ENCODE measurements at regions not wholly inside any gene's neighbourhood (a gene's known extent, or its start where the extent isn't known, plus 50 kb on each side); places are given as distances from the start of the nearest gene placed in this dataset.

DNA sequence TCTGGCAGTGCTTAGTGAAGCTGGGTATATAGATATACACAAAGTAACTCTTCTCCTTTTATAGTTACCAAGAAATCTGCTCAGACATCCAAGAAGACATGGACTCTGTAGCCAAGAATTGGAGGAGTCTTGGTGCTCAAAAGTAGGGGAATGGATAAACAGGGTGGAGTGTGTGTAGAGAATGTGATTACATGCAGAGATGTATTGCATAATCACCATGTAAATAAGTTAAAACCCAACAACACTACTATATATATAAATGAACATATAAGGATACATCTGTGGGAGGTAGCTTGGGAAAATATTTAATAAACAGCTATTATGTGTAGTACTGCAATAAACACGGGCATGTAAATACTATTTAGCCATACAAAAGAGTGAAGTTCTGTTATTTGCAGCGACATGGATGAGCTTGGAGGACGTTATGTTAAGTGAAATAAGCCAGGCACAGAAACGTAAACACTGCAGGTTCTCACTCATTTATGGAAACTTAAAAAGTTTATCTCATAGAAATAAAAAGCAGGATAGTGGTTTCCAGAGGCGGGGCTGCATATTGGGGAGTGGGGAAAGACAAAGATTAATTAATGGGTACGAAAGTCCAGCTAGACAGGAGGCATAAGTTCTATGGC lies 207.5 kb downstream of the TENT4A start:
- H3K27ac ChIP-seq (ENCODE audit: low read depth, low read length), result no peak overlapping the region
- H3K4me3 Mint-ChIP-seq, result no peak overlapping the region
- POLR2A ChIA-PET, result no interaction called here
- DNase-seq, result no peak
- peaks cover 0 to 6% (median 0%) of the 10 kb centered on the region in 5 donors for H3K9me3 Mint-ChIP-seq
- no peaks in the 10 kb centered on the region for H3K36me3 Mint-ChIP-seq
- no peaks in the 10 kb centered on the region for H3K4me1 Mint-ChIP-seq
- H3K4me3 ChIP-seq (ENCODE audit: low read length), result no peak overlapping the region
- no peaks in the 10 kb centered on the region for H3K27me3 ChIP-seq (ENCODE audit: insufficient read depth, low read length, poor library complexity, severe bottlenecking)
- no peaks in the 10 kb centered on the region for H3K36me3 ChIP-seq (ENCODE audit: insufficient read depth, low read length)
- CTCF ChIA-PET, result no interaction called here
- H3K27ac Mint-ChIP-seq, result no peak overlapping the region
- H3K4me1 ChIP-seq (ENCODE audit: insufficient read depth, low read length), result no peaks in the 10 kb centered on the region
- no peaks in the 10 kb centered on the region for H3K9me3 ChIP-seq (ENCODE audit: low read length)
- H3K27me3 Mint-ChIP-seq, result no peaks in the 10 kb centered on the region

DNA sequence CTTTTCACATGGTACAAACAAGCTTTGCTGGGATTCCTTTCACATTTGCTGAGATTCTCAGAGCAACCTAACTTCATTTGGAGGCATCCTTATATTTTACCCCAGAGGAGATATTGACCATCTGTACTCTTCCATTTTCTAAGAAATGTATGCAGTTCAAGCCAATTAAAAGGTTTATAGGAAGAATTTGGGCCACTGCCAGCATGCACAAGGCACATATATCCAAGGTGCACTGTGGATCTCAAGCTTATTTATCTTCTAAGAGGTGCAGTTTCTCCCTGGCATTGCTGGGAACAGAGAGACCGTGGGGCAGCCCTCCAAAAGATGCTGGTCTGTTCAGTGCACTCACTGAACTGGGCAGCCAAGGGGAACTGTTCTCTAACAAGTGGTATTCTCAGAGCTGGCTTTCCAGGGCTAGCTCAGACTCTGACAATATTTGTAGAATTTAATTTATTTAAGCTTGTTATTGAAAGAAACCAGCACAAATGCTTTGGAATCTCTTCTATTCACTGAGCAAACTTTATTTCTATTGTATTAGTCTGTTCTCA lies 213.3 kb downstream of the TENT4A start:
- Histone ChIP-seq H3K4me1 (ENCODE audit: insufficient read depth, low read length) (no peaks in the 10 kb centered on the region), H3K36me3 (ENCODE audit: insufficient read depth, low read length) (no peaks in the 10 kb centered on the region), H3K9me3 (ENCODE audit: low read length) (no peaks in the 10 kb centered on the region), H3K27me3 (ENCODE audit: insufficient read depth, low read length, poor library complexity, severe bottlenecking) (no peaks in the 10 kb centered on the region), H3K27ac (ENCODE audit: low read depth, low read length) (no peak overlapping the region), H3K4me3 (ENCODE audit: low read length) (no peak overlapping the region)
- Mint-ChIP-seq H3K4me1 (no peaks in the 10 kb centered on the region), H3K36me3 (no peaks in the 10 kb centered on the region), H3K9me3 (peaks cover 0 to 3% (median 0%) of the 10 kb centered on the region in 5 donors), H3K27ac (no peak overlapping the region), H3K27me3 (peaks cover 0 to 3% of the 10 kb centered on the region in 2 donors), H3K4me3 (no peak overlapping the region)
- ChIA-PET POLR2A (no interaction called here), CTCF (no interaction called here)
- DNase-seq, result no peak

DNA sequence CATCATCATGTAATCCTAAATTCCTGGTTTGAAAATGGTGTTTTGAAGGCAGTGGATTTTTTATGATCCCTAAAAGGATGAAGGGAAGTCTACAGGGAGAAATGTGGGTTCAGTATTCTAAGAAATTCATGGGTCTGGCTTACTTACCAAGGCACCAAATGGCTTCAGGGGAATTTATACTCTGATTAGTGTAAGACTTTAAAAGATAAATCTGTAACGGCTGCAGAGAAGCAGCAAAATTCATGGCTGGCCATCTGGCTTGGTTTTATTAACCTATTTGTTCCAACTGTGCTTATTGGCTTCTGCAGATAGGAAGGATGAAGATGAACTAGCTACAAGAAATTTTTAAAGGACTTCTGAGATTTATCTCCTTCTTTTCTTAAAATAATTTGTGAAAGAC lies 222.8 kb downstream of the TENT4A start:
- Mint-ChIP-seq H3K27me3 (peaks cover 7 to 12% of the 10 kb centered on the region in 2 donors), H3K4me3 (no peak overlapping the region), H3K36me3 (no peaks in the 10 kb centered on the region), H3K4me1 (no peaks in the 10 kb centered on the region), H3K27ac (no peak overlapping the region), H3K9me3 (peaks cover 0 to 2% (median 0%) of the 10 kb centered on the region in 5 donors)
- Histone ChIP-seq H3K4me1 (ENCODE audit: insufficient read depth, low read length) (no peaks in the 10 kb centered on the region), H3K4me3 (ENCODE audit: low read length) (no peak overlapping the region), H3K27ac (ENCODE audit: low read depth, low read length) (no peak overlapping the region), H3K36me3 (ENCODE audit: insufficient read depth, low read length) (no peaks in the 10 kb centered on the region), H3K9me3 (ENCODE audit: low read length) (no peaks in the 10 kb centered on the region), H3K27me3 (ENCODE audit: insufficient read depth, low read length, poor library complexity, severe bottlenecking) (no peaks in the 10 kb centered on the region)
- DNase-seq, result no peak
- ChIA-PET CTCF (no interaction called here), POLR2A (no interaction called here)

DNA sequence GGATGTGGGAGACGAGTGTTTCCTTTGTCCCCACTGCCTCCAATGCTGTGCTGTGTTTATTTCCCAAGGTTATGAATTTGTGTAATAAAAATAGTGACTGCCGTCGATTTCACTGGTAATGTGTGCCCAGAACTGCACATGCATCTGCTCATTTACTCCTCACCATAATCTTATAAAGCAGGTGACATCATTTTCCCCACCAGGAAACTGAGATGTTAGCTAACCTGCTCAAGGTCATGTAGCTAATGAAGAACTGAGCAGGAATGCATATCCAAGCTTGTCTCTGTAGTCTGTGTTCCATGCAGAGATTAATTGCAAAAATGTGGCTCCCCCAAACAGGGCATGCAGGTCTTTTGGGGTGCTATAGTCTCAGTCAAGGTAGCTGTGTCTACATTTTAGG lies 224.4 kb downstream of the TENT4A start:
- H3K4me1 ChIP-seq (ENCODE audit: insufficient read depth, low read length), result no peaks in the 10 kb centered on the region
- no peak overlapping the region for H3K27ac ChIP-seq (ENCODE audit: low read depth, low read length)
- no peaks in the 10 kb centered on the region for H3K27me3 ChIP-seq (ENCODE audit: insufficient read depth, low read length, poor library complexity, severe bottlenecking)
- no peak overlapping the region for H3K4me3 Mint-ChIP-seq
- POLR2A ChIA-PET, result no interaction called here
- H3K9me3 Mint-ChIP-seq, result peaks cover 0 to 4% (median 0%) of the 10 kb centered on the region in 5 donors
- peaks cover 11 to 12% of the 10 kb centered on the region in 2 donors for H3K27me3 Mint-ChIP-seq
- H3K9me3 ChIP-seq (ENCODE audit: low read length), result no peaks in the 10 kb centered on the region
- no peaks in the 10 kb centered on the region for H3K36me3 ChIP-seq (ENCODE audit: insufficient read depth, low read length)
- no peaks in the 10 kb centered on the region for H3K36me3 Mint-ChIP-seq
- CTCF ChIA-PET, result no interaction called here
- no peak for DNase-seq
- H3K27ac Mint-ChIP-seq, result no peak overlapping the region
- no peaks in the 10 kb centered on the region for H3K4me1 Mint-ChIP-seq
- H3K4me3 ChIP-seq (ENCODE audit: low read length), result no peak overlapping the region

DNA sequence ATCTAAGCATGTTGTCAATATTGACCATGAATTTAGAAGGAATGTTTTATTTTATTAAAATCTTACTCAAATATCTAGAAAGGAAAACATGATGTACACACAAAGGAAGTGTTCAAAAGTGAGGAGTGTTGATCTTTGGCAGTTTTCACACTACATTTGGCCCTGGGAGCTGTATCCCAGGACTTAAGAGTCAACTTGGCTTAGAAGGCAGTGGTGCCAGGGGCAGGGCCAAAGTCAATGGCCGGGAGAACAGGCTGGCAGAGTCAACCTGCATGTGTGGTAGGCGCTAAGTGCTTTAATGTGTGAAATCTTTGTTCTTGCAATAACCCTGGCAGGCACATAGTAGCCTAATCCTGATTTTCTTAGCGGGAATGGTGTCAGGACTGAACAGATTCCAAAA lies 228.4 kb downstream of the TENT4A start:
- H3K27ac Mint-ChIP-seq, result no peak overlapping the region
- H3K4me1 ChIP-seq (ENCODE audit: insufficient read depth, low read length), result no peaks in the 10 kb centered on the region
- no peak overlapping the region for H3K4me3 Mint-ChIP-seq
- ChIA-PET CTCF (no interaction called here), POLR2A (no interaction called here)
- H3K36me3 Mint-ChIP-seq, result no peaks in the 10 kb centered on the region
- peaks cover 3 to 11% of the 10 kb centered on the region in 2 donors for H3K27me3 Mint-ChIP-seq
- H3K36me3 ChIP-seq (ENCODE audit: insufficient read depth, low read length), result no peaks in the 10 kb centered on the region
- H3K9me3 ChIP-seq (ENCODE audit: low read length), result no peaks in the 10 kb centered on the region
- H3K9me3 Mint-ChIP-seq, result peaks cover 0 to 4% (median 0%) of the 10 kb centered on the region in 5 donors
- no peak for DNase-seq
- no peak overlapping the region for H3K4me3 ChIP-seq (ENCODE audit: low read length)
- H3K27me3 ChIP-seq (ENCODE audit: insufficient read depth, low read length, poor library complexity, severe bottlenecking), result no peaks in the 10 kb centered on the region
- no peaks in the 10 kb centered on the region for H3K4me1 Mint-ChIP-seq
- no peak overlapping the region for H3K27ac ChIP-seq (ENCODE audit: low read depth, low read length)

DNA sequence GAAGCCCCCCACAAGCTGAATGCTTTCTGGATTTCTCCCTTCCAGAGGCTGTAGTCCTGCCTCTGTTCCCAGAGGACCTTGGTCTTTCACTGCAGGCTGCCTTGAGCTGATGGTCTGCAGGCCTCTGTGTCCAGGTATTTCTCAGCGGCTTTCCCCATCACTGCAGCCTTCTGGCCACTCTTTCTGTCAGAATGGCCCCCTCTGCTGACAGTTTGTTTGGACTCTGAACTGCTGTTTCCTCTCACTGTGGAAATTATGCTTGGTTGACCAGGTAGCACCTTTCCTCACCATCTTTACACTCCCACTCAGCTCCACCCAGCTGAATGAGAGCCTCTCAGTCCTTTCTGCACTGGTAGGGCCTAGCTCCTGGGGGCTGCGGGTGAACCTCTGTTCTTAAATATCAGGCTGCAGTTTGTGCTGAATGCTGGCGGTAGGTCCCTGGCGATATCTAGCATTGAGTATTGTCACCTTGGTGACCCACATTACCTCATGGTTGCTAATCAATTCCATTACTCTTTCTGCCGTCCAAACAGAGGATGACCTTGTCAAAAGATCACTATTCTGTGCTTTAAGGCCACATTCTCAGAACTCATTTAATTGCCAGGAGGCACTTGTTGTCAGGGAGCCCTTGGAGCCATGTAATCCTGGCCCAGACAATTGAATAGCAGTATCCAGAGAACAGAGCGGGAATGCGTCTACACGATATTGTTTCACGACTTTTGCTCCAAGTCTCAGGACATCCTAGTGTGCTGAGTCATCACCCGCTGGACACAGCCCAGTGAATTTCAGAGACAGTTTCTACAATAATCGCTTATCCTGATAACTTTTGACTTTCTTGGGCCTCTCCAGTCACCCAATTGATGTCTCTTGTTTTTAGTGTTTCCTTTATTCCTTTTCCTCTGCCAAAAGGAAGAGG lies 230.2 kb downstream of the TENT4A start:
- no peak for DNase-seq
- peaks cover 0 to 6% (median 0%) of the 10 kb centered on the region in 5 donors for H3K9me3 Mint-ChIP-seq

DNA sequence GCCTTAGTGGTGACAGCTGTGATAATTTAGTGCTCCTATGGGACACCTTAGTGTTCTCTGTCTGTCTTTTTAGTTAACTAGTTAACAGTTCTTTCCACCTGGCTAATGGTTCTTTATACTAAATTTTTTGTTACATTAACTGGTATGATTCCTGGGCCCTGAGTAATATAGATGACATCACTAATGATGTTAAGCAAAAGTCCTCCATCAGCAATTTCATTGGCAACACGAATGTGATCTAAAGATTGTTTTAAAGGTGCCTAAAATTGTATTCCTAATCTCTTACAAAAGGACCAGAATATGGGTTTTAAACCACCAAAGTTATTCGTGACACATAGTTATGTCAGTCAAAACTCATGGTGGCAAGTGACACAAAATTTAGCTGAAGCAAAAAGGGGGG lies 235.3 kb downstream of the TENT4A start:
- no peaks in the 10 kb centered on the region for H3K27me3 ChIP-seq (ENCODE audit: insufficient read depth, low read length, poor library complexity, severe bottlenecking)
- ChIA-PET CTCF (no interaction called here), POLR2A (no interaction called here)
- no peaks in the 10 kb centered on the region for H3K36me3 ChIP-seq (ENCODE audit: insufficient read depth, low read length)
- Mint-ChIP-seq H3K9me3 (peaks cover 0 to 5% (median 0%) of the 10 kb centered on the region in 5 donors), H3K4me1 (no peaks in the 10 kb centered on the region), H3K27me3 (peaks cover 10 to 11% of the 10 kb centered on the region in 2 donors), H3K27ac (no peak overlapping the region), H3K4me3 (no peak overlapping the region), H3K36me3 (no peaks in the 10 kb centered on the region)
- no peaks in the 10 kb centered on the region for H3K9me3 ChIP-seq (ENCODE audit: low read length)
- H3K27ac ChIP-seq (ENCODE audit: low read depth, low read length), result no peak overlapping the region
- no peaks in the 10 kb centered on the region for H3K4me1 ChIP-seq (ENCODE audit: insufficient read depth, low read length)
- no peak overlapping the region for H3K4me3 ChIP-seq (ENCODE audit: low read length)
- DNase-seq, result no peak

More for the DNA sequence above, 230.2 kb downstream of the TENT4A start:
- POLR2A ChIA-PET, result no interaction called here
- no peaks in the 10 kb centered on the region for H3K9me3 ChIP-seq (ENCODE audit: low read length)
- Mint-ChIP-seq H3K4me1 (no peaks in the 10 kb centered on the region), H3K4me3 (no peak overlapping the region), H3K27ac (no peak overlapping the region), H3K27me3 (peaks cover 0 to 8% of the 10 kb centered on the region in 2 donors), H3K36me3 (no peaks in the 10 kb centered on the region)
- CTCF ChIA-PET, result no interaction called here
- no peaks in the 10 kb centered on the region for H3K36me3 ChIP-seq (ENCODE audit: insufficient read depth, low read length)
- no peaks in the 10 kb centered on the region for H3K27me3 ChIP-seq (ENCODE audit: insufficient read depth, low read length, poor library complexity, severe bottlenecking)
- H3K4me3 ChIP-seq (ENCODE audit: low read length), result no peak overlapping the region
- H3K27ac ChIP-seq (ENCODE audit: low read depth, low read length), result no peak overlapping the region
- H3K4me1 ChIP-seq (ENCODE audit: insufficient read depth, low read length), result no peaks in the 10 kb centered on the region

DNA sequence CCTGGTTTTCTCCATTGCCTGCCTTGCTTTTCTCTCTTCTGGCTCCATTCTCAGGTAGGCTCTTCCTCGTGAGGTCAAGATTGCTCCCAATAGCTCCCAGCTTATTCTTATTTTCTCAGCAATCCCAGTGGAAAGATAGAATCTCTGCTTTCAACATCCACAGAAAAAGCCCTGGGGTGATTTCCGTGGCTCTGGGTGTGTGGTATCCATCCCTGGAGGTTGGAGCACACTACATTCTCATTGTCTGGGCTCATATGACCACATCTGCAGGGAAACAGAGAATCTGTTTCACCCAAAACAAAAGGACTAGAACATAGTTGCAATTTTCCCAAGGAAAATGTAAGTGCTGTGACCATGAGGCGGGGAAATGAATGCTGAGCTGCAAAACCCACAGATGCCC lies 236.0 kb downstream of the TENT4A start:
- ChIA-PET CTCF (no interaction called here), POLR2A (no interaction called here)
- Mint-ChIP-seq H3K27ac (no peak overlapping the region), H3K36me3 (no peaks in the 10 kb centered on the region), H3K4me1 (no peaks in the 10 kb centered on the region), H3K4me3 (no peak overlapping the region), H3K27me3 (peaks cover 11 to 13% of the 10 kb centered on the region in 2 donors), H3K9me3 (peaks cover 0 to 6% (median 0%) of the 10 kb centered on the region in 5 donors)
- H3K27me3 ChIP-seq (ENCODE audit: insufficient read depth, low read length, poor library complexity, severe bottlenecking), result no peaks in the 10 kb centered on the region
- no peak overlapping the region for H3K27ac ChIP-seq (ENCODE audit: low read depth, low read length)
- H3K4me3 ChIP-seq (ENCODE audit: low read length), result no peak overlapping the region
- DNase-seq, result no peak
- H3K4me1 ChIP-seq (ENCODE audit: insufficient read depth, low read length), result no peaks in the 10 kb centered on the region
- H3K9me3 ChIP-seq (ENCODE audit: low read length), result no peaks in the 10 kb centered on the region
- H3K36me3 ChIP-seq (ENCODE audit: insufficient read depth, low read length), result no peaks in the 10 kb centered on the region
